Trophoblast cell (in vitro differentiated cells and primary cell): ENCODE measurements at regions not wholly inside any gene's neighbourhood (a gene's known extent, or its start where the extent isn't known, plus 50 kb on each side); places are given as distances from the start of the nearest gene placed in this dataset.

ENCODE experiments used
- DNase-seq, 2 donors: peaks; one replicate each; pipeline ENCODE4 v3.0.0-alpha.2; 2016
- H2AFZ ChIP-seq: 2 replicates; pipeline ENCODE4 v1.6.1; 2013; ENCODE audit warnings: low read length, moderate library complexity, mild to moderate bottlenecking; ENCODE audit not compliant: insufficient read depth, poor library complexity
- H2AK5ac ChIP-seq: 2 replicates; pipeline ENCODE4 v1.6.1; 2013; ENCODE audit warnings: mild to moderate bottlenecking, low read length
- H2BK120ac ChIP-seq: 2 replicates; pipeline ENCODE4 v1.6.1; 2013; ENCODE audit warnings: low read length, mild to moderate bottlenecking, moderate library complexity; ENCODE audit not compliant: insufficient read depth, poor library complexity
- H2BK12ac ChIP-seq: 2 replicates; pipeline ENCODE4 v1.6.1; 2013; ENCODE audit warnings: mild to moderate bottlenecking, low read length, moderate library complexity
- H2BK5ac ChIP-seq: 2 replicates; pipeline ENCODE4 v1.6.1; 2013; ENCODE audit warnings: low read length, low read depth, moderate library complexity, mild to moderate bottlenecking; ENCODE audit not compliant: poor library complexity
- H3K14ac ChIP-seq: 2 replicates; pipeline ENCODE4 v1.6.1; 2013; ENCODE audit warnings: mild to moderate bottlenecking, low read length
- H3K18ac ChIP-seq: 2 replicates; pipeline ENCODE4 v1.6.1; 2013; ENCODE audit warnings: mild to moderate bottlenecking, low read length
- H3K23ac ChIP-seq: 2 replicates; pipeline ENCODE4 v1.6.1; 2013; ENCODE audit warnings: low read length
- H3K27ac ChIP-seq: 2 replicates; pipeline ENCODE4 v1.5.1; 2013; ENCODE audit warnings: low read depth, mild to moderate bottlenecking, inconsistent platforms, low read length, moderate library complexity
- H3K27me3 ChIP-seq: 2 replicates; pipeline ENCODE4 v1.6.1; 2013; ENCODE audit warnings: inconsistent platforms, mild to moderate bottlenecking, low read length, moderate library complexity; ENCODE audit not compliant: insufficient read depth
- H3K36me3 ChIP-seq, 2 experiments: 1 replicate in 1 of 2; 2 replicates in 1 of 2; pipeline ENCODE4 v1.6.1; 2013; ENCODE audit warnings: low read length in 2 of 2, mild to moderate bottlenecking in 2 of 2, moderate library complexity in 1 of 2; ENCODE audit not compliant: insufficient read depth in 2 of 2, control insufficient read depth in 1 of 2
- H3K4ac ChIP-seq: 2 replicates; pipeline ENCODE4 v1.6.1; 2013; ENCODE audit warnings: low read depth, mild to moderate bottlenecking, low read length, moderate library complexity
- H3K4me1 ChIP-seq, 2 experiments: 1 replicate in 1 of 2; 2 replicates in 1 of 2; pipeline ENCODE4 v1.6.1; 2013; ENCODE audit warnings: low read length in 2 of 2, mild to moderate bottlenecking in 2 of 2, moderate library complexity in 1 of 2; ENCODE audit not compliant: insufficient read depth in 2 of 2, control insufficient read depth in 1 of 2
- H3K4me2 ChIP-seq: 2 replicates; pipeline ENCODE4 v1.6.1; 2013; ENCODE audit warnings: inconsistent platforms, mild to moderate bottlenecking, low read length, moderate library complexity
- H3K4me3 ChIP-seq: 2 replicates; pipeline ENCODE4 v1.5.1; 2013; ENCODE audit warnings: mild to moderate bottlenecking, low read depth, low read length, inconsistent platforms
- H3K79me1 ChIP-seq: one replicate; pipeline ENCODE4 v1.6.1; 2013; ENCODE audit warnings: low read length
- H3K79me2 ChIP-seq: 2 replicates; pipeline ENCODE4 v1.6.1; 2013; ENCODE audit warnings: low read length, mild to moderate bottlenecking; ENCODE audit not compliant: control insufficient read depth, insufficient read depth, poor library complexity
- H3K9ac ChIP-seq: 2 replicates; pipeline ENCODE4 v1.6.1; 2013; ENCODE audit warnings: mild to moderate bottlenecking, low read length
- H3K9me3 ChIP-seq: 2 replicates; pipeline ENCODE4 v1.6.1; 2013; ENCODE audit warnings: low read depth, mild to moderate bottlenecking, control low read depth, inconsistent platforms, low read length; ENCODE audit not compliant: insufficient read depth
- H4K12ac ChIP-seq: 2 replicates; pipeline ENCODE4 v1.6.1; 2013; ENCODE audit warnings: low read depth, mild to moderate bottlenecking, low read length, moderate library complexity
- H4K8ac ChIP-seq: 2 replicates; pipeline ENCODE4 v1.6.1; 2013; ENCODE audit warnings: low read depth, mild to moderate bottlenecking, low read length, moderate library complexity
- H4K91ac ChIP-seq: one replicate; pipeline ENCODE4 v1.6.1; 2013; ENCODE audit warnings: low read depth, mild to moderate bottlenecking, low read length, moderate library complexity
- WGBS: extraction: QIAGEN DNeasy Blood & Tissue Kit; methylation state at CpG from one replicate; pipeline ENCODE4 v1.1.7; 2013; ENCODE audit warnings: missing lambda C conversion rate; ENCODE audit not compliant: insufficient read length, insufficient coverage; ENCODE audit errors: extremely low coverage; 5-methylcytosine and 5-hydroxymethylcytosine counted together

DNA sequence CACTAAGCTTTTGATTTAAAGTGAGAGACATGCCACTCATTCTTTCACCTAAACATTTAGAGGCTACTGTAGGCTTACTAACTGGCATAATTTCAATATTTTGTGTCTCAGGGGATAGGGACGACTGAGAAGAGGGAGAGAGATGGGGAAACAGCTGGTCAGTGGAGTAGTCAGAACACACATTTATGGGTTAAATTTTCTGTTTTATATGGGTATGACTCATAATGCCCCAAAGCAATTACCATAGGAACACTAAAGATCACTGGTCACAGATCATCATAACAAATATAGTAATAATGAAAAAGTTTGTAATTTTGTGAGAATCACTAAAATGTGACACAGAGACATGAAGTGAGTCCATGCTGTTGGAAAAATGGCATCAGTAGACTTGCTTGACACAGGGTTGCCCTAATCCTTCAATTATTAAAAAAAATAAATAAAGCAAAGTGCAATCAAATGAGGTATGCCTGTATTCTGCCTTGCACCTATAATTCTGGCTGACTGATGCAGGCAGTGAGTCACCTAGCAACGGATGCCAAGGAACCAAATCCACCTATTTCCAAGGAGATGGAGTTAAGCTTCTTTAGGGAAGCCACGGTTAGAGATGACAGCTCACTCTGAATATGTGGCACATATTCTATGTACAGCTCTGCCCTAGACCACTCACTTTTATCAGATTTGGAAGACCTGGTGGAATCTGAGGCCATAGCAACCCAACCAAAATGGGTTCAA lies 166.1 kb downstream of the MARCHF11 start:
- no peaks in the 10 kb centered on the region for H3K4me1 ChIP-seq
- H2BK5ac ChIP-seq: no peak overlapping the region
- H2AFZ ChIP-seq: no peak overlapping the region
- H3K79me1 ChIP-seq: no peaks in the 10 kb centered on the region
- no peak overlapping the region for H4K12ac ChIP-seq
- H2BK12ac ChIP-seq: no peak overlapping the region
- H4K91ac ChIP-seq: no peak overlapping the region
- no peak overlapping the region for H2BK120ac ChIP-seq
- H3K4me2 ChIP-seq: no peak overlapping the region
- no peak overlapping the region for H3K9ac ChIP-seq
- H3K18ac ChIP-seq: no peak overlapping the region
- no peak overlapping the region for H2AK5ac ChIP-seq
- H3K9me3 ChIP-seq: no peaks in the 10 kb centered on the region
- H3K36me3 ChIP-seq: no peaks in the 10 kb centered on the region
- H3K27ac ChIP-seq: no peak overlapping the region
- H3K4ac ChIP-seq: no peak overlapping the region
- no peaks in the 10 kb centered on the region for H3K27me3 ChIP-seq
- no CpG with 5 or more reads among the region's 3 CpGs for WGBS
- no peak overlapping the region for H3K23ac ChIP-seq
- no peak for DNase-seq
- no peak overlapping the region for H3K4me3 ChIP-seq
- no peak overlapping the region for H3K14ac ChIP-seq
- H3K79me2 ChIP-seq: no peaks in the 10 kb centered on the region
- H4K8ac ChIP-seq: no peak overlapping the region

DNA sequence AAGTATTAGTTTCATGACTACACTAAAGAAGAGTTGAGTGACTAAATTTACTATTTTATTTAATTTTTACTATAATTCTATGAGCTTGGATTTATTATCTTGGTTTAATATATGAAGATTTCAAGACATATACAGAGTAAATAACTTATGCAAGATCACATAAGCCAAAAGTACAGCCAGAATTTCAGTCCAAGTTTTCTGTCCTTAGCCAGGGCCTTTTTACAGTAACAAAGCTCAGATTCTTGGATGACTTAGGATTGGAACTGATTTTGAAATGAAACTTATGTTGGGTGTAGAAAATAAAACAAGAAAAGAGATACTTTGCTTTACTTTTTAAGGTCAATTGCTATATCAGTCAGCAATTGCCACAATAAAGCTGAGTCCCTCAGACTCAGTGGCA lies 170.3 kb downstream of the MARCHF11 start:
- Histone ChIP-seq H3K79me2 (no peaks in the 10 kb centered on the region), H3K14ac (no peak overlapping the region), H2AK5ac (no peak overlapping the region), H3K4me3 (no peak overlapping the region), H2AFZ (no peak overlapping the region), H3K9ac (no peak overlapping the region), H3K4ac (no peak overlapping the region), H2BK12ac (no peak overlapping the region), H3K27me3 (no peaks in the 10 kb centered on the region), H3K79me1 (no peaks in the 10 kb centered on the region), H3K4me2 (no peak overlapping the region), H4K12ac (no peak overlapping the region), H2BK120ac (no peak overlapping the region), H3K27ac (no peak overlapping the region), H3K18ac (no peak overlapping the region), H4K91ac (no peak overlapping the region), H2BK5ac (no peak overlapping the region), H3K23ac (no peak overlapping the region), H3K36me3 (no peaks in the 10 kb centered on the region), H3K9me3 (no peaks in the 10 kb centered on the region), H3K4me1 (no peaks in the 10 kb centered on the region), H4K8ac (no peak overlapping the region)
- DNase-seq: no peak

DNA sequence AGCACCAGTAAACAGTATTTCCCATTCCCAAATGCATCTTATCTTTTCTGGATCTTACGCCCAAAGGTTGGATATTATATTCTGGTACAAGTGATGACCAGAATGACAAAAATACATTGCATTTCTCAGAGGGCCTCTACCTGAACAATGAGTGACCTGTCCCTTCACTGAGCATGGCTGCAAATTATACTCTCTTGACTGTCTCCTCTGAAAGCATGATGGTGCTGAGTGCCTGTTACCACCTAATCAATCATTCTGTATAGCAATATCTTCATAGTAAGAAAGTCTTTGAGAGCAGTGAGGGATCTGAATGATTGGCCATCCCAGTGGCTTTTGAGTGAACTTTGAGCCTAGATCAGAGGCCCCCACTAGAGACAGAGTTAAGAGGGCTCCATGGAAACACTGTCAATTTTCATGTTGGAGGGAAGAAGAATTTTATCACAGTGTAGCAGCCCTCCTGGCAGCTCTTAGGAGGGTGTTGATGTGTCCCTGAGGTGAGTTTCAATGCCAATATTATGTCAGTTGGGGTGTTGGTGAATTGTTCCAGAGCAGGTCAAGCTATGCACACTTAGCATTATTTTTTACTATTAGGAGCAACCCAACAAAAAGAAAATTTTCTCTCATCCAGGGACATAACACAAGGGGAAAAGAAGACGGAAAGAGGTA lies 171.7 kb downstream of the MARCHF11 start:
- Histone ChIP-seq H3K79me2 (no peaks in the 10 kb centered on the region), H3K36me3 (no peaks in the 10 kb centered on the region), H2BK12ac (no peak overlapping the region), H3K9me3 (no peaks in the 10 kb centered on the region), H3K27me3 (no peaks in the 10 kb centered on the region), H2BK120ac (no peak overlapping the region), H4K91ac (no peak overlapping the region), H2AFZ (no peak overlapping the region), H3K14ac (no peak overlapping the region), H3K79me1 (no peaks in the 10 kb centered on the region), H3K27ac (no peak overlapping the region), H4K8ac (no peak overlapping the region), H3K9ac (no peak overlapping the region), H2BK5ac (no peak overlapping the region), H3K4me1 (no peaks in the 10 kb centered on the region), H3K18ac (no peak overlapping the region), H4K12ac (no peak overlapping the region), H3K4me2 (no peak overlapping the region), H3K4me3 (no peak overlapping the region), H2AK5ac (no peak overlapping the region), H3K4ac (no peak overlapping the region), H3K23ac (no peak overlapping the region)
- WGBS: no CpG with 5 or more reads among the region's 2 CpGs
- no peak for DNase-seq

DNA sequence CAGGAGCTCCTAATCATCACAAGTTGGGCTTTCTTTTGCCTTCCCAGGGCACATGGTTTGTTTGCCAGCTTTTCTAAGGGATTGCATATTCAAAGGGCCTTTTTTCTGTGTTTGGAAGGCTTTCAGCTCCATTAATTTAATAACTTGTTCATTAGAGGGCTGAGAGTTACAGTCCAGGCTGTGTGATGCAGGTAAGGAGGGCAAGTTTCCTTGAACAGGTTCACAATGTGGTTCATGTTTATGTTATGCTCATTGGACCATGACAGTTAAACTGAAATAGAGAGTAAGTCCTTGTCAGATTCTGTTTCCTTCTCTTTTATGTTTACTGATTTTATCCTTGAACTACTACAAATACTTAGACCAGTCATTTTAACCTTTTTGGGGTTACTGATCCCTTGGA lies 174.4 kb downstream of the MARCHF11 start:
- Histone ChIP-seq H3K4me3 (no peak overlapping the region), H3K4me2 (no peak overlapping the region), H4K8ac (no peak overlapping the region), H3K79me2 (no peaks in the 10 kb centered on the region), H4K12ac (no peak overlapping the region), H3K9me3 (no peaks in the 10 kb centered on the region), H3K27me3 (no peaks in the 10 kb centered on the region), H3K14ac (no peak overlapping the region), H3K9ac (no peak overlapping the region), H3K27ac (no peak overlapping the region), H3K23ac (no peak overlapping the region), H2BK12ac (no peak overlapping the region), H3K36me3 (no peaks in the 10 kb centered on the region), H2AK5ac (no peak overlapping the region), H2BK120ac (no peak overlapping the region), H2BK5ac (no peak overlapping the region), H3K18ac (no peak overlapping the region), H3K4me1 (no peaks in the 10 kb centered on the region), H4K91ac (no peak overlapping the region), H2AFZ (no peak overlapping the region), H3K4ac (no peak overlapping the region), H3K79me1 (no peaks in the 10 kb centered on the region)
- no peak for DNase-seq
